H1 (cell line): ENCODE measurements at regions not wholly inside any gene's neighbourhood (a gene's known extent, or its start where the extent isn't known, plus 50 kb on each side); places are given as distances from the start of the nearest gene placed in this dataset.

ENCODE experiments used
- CBX8 ChIP-seq: fragments of 300-800, 300-1000 bp; sonication (generic); IDR thresholded peaks from 2 replicates; pipeline ENCODE4 v1.7.1; 2016; ENCODE audit warnings: low read depth, low read length, borderline replicate concordance
- CTCF ChIP-seq, 3 experiments: IDR thresholded peaks; 1 replicate in 2 of 3; 2 replicates in 1 of 3; pipeline versions ENCODE4 v1.5.1 to v1.6.1; 2011; ENCODE audit warnings: low read length in 3 of 3, mild to moderate bottlenecking in 3 of 3, inconsistent platforms in 2 of 3, low read depth in 1 of 3, moderate library complexity in 1 of 3; ENCODE audit not compliant: insufficient read depth in 1 of 3; ENCODE audit errors: control extremely low read depth in 1 of 3
- FOSL1 ChIP-seq: IDR thresholded peaks from 2 replicates; pipeline ENCODE4 v1.6.1; 2011; ENCODE audit warnings: mild to moderate bottlenecking, low read depth, low read length, moderate library complexity; ENCODE audit not compliant: insufficient read depth
- KDM4A ChIP-seq: IDR thresholded peaks from one replicate; pipeline ENCODE4 v1.7.1; 2012; ENCODE audit warnings: low read depth, mild to moderate bottlenecking, moderate library complexity, low read length, inconsistent platforms; ENCODE audit not compliant: severe bottlenecking
- RNF2 ChIP-seq: fragments of 200-900, 300-1000 bp; sonication (generic); IDR thresholded peaks from 2 replicates; pipeline ENCODE4 v1.7.1; 2016; ENCODE audit warnings: borderline replicate concordance, low read depth, mild to moderate bottlenecking, antibody characterized with exemption, low read length; ENCODE audit not compliant: poor library complexity, severe bottlenecking; ENCODE audit errors: missing control alignments
- SIN3A ChIP-seq, 2 experiments: IDR thresholded peaks in 1 of 2; conservative IDR thresholded peaks in 1 of 2; 2 replicates each; pipeline ENCODE4 v1.6.1; 2011 to 2012; ENCODE audit warnings: low read length in 2 of 2, improper control_type of control experiment in 1 of 2, low read depth in 1 of 2, mild to moderate bottlenecking in 1 of 2

- TF ChIP-seq CBX8: no peak
- no peak for TF ChIP-seq RNF2
- no peak for TF ChIP-seq KDM4A
- no peak for TF ChIP-seq CTCF (IDR thresholded peaks at IDR 0.05; ENCODE audit: control extremely low read depth in 1 of 3, insufficient read depth in 1 of 3, low read depth in 1 of 3, low read length in 3 of 3)
- TF ChIP-seq SIN3A (conservative IDR thresholded peaks at IDR 0.05 in 1 of 2, IDR thresholded peaks at IDR 0.05 in 1 of 2; ENCODE audit: low read depth in 1 of 2, low read length in 2 of 2): no peak
- TF ChIP-seq FOSL1: no peak
These were observed 578.6 kb upstream of the CCNG1 start for GRCh38 chr5:162858770-162859169.
